ENCODE measurements at regions not wholly inside any gene's neighbourhood (a gene's known extent, or its start where the extent isn't known, plus 50 kb on each side); places are given as distances from the start of the nearest gene placed in this dataset.

DNA sequence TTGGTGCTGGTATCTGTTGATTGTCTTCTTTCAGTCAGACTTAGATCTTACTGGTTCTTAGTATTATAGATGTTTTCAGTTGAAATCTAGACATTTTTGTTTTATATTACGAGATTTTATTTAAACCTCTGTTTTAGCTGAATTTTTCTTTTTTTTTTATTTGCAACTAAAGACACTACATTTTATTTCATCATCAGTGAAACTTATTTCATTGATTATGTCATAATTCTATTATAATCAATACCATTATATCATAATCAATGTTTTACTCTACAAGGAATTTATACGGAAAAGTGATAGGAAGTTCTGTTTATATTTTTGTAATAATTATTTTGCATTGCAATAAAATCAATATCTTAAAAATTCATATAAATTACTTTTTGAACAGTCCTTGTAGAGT is 477.4 kb upstream of the MDFIC2 start:
- H3K9me3 ChIP-seq (ENCODE audit: control insufficient read depth, low read depth, low read length): no peaks in the 10 kb centered on the region
- no peak for DNase-seq (ENCODE audit: low read depth, low spot score)
- H3K27ac ChIP-seq (ENCODE audit: control insufficient read depth, insufficient read depth, low read length): no peak overlapping the region
- no peak overlapping the region for H3K4me2 ChIP-seq (ENCODE audit: control insufficient read depth, extremely low read depth, insufficient read depth, low read depth, low read length)
- H3K9ac ChIP-seq (ENCODE audit: control insufficient read depth, extremely low read depth, insufficient read depth, low read length): no peak overlapping the region
- H3K36me3 ChIP-seq (ENCODE audit: control insufficient read depth in 2 of 2, extremely low read depth in 1 of 2, insufficient read depth in 2 of 2, low read length in 2 of 2): no peaks in the 10 kb centered on the region
- H3K27me3 ChIP-seq (ENCODE audit: control insufficient read depth, extremely low read depth, insufficient read depth, low read length): no peaks in the 10 kb centered on the region
- H3K4me1 ChIP-seq (ENCODE audit: control insufficient read depth, extremely low read depth, insufficient read depth, low read length): no peaks in the 10 kb centered on the region
- FAIRE-seq: no peak
- H4K20me1 ChIP-seq (ENCODE audit: control insufficient read depth, extremely low read depth, insufficient read depth, low read length): no peaks in the 10 kb centered on the region
- TF ChIP-seq, protein P1, sequence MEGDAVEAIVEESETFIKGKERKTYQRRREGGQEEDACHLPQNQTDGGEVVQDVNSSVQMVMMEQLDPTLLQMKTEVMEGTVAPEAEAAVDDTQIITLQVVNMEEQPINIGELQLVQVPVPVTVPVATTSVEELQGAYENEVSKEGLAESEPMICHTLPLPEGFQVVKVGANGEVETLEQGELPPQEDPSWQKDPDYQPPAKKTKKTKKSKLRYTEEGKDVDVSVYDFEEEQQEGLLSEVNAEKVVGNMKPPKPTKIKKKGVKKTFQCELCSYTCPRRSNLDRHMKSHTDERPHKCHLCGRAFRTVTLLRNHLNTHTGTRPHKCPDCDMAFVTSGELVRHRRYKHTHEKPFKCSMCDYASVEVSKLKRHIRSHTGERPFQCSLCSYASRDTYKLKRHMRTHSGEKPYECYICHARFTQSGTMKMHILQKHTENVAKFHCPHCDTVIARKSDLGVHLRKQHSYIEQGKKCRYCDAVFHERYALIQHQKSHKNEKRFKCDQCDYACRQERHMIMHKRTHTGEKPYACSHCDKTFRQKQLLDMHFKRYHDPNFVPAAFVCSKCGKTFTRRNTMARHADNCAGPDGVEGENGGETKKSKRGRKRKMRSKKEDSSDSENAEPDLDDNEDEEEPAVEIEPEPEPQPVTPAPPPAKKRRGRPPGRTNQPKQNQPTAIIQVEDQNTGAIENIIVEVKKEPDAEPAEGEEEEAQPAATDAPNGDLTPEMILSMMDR (optimal IDR thresholded peaks at IDR 0.05 in 1 of 3, IDR thresholded peaks at IDR 0.05 in 1 of 3, conservative IDR thresholded peaks at IDR 0.05 in 1 of 3; ENCODE audit: extremely low read depth in 1 of 3, insufficient read depth in 2 of 3, low read length in 3 of 3): no peak
- TF ChIP-seq EZH2 (IDR thresholded peaks at IDR 0.05; ENCODE audit: low read length): no peak
- H2AFZ ChIP-seq (ENCODE audit: control insufficient read depth, low read length): no peak overlapping the region
- no peak overlapping the region for H3K4me3 ChIP-seq (ENCODE audit: control insufficient read depth in 2 of 3, extremely low read depth in 1 of 3, insufficient read depth in 2 of 3, low read depth in 1 of 3, low read length in 3 of 3)
- no peaks in the 10 kb centered on the region for H3K79me2 ChIP-seq (ENCODE audit: control insufficient read depth, insufficient read depth, low read length)
- H3K9me1 ChIP-seq (ENCODE audit: control insufficient read depth, extremely low read depth, insufficient read depth, low read length): no peaks in the 10 kb centered on the region
- dilution Hi-C loops (cut with MboI; ENCODE audit: extremely low pct_ligation_motif_present, low sequenced_read_pairs): no loop called here

DNA sequence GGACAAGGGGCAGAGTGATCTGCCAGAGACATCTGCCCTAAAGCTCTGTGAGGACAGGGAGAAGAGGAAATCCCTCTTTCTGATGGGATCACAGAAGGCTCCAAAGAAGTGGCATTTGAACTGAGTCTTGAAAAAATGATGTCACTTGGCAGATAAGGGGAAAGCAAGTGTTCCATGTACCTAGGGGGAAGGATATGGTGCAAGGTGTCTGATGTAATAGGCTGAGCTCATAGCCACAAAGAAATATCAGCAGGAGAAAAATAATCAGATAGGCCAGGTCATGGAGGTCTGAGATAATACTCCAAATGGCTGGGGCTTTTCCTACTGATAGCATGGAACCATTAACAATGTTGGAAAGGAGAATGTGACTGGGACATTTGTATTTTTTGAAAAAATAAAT is 468.4 kb upstream of the MDFIC2 start:
- FAIRE-seq: no peak
- Histone ChIP-seq H3K27ac (ENCODE audit: control insufficient read depth, insufficient read depth, low read length) (no peak overlapping the region), H3K9me3 (ENCODE audit: control insufficient read depth, low read depth, low read length) (no peaks in the 10 kb centered on the region), H3K4me1 (ENCODE audit: control insufficient read depth, extremely low read depth, insufficient read depth, low read length) (no peaks in the 10 kb centered on the region), H3K27me3 (ENCODE audit: control insufficient read depth, extremely low read depth, insufficient read depth, low read length) (no peaks in the 10 kb centered on the region), H3K79me2 (ENCODE audit: control insufficient read depth, insufficient read depth, low read length) (no peaks in the 10 kb centered on the region), H3K4me3 (ENCODE audit: control insufficient read depth in 2 of 3, extremely low read depth in 1 of 3, insufficient read depth in 2 of 3, low read depth in 1 of 3, low read length in 3 of 3) (no peak overlapping the region), H3K36me3 (ENCODE audit: control insufficient read depth in 2 of 2, extremely low read depth in 1 of 2, insufficient read depth in 2 of 2, low read length in 2 of 2) (no peaks in the 10 kb centered on the region), H2AFZ (ENCODE audit: control insufficient read depth, low read length) (no peak overlapping the region), H3K9me1 (ENCODE audit: control insufficient read depth, extremely low read depth, insufficient read depth, low read length) (no peaks in the 10 kb centered on the region), H4K20me1 (ENCODE audit: control insufficient read depth, extremely low read depth, insufficient read depth, low read length) (no peaks in the 10 kb centered on the region), H3K4me2 (ENCODE audit: control insufficient read depth, extremely low read depth, insufficient read depth, low read depth, low read length) (no peak overlapping the region), H3K9ac (ENCODE audit: control insufficient read depth, extremely low read depth, insufficient read depth, low read length) (no peak overlapping the region)
- dilution Hi-C loops (cut with MboI; ENCODE audit: extremely low pct_ligation_motif_present, low sequenced_read_pairs): no loop called here
- DNase-seq (ENCODE audit: low read depth, low spot score): no peak
- TF ChIP-seq, protein P1 (optimal IDR thresholded peaks at IDR 0.05 in 1 of 3, IDR thresholded peaks at IDR 0.05 in 1 of 3, conservative IDR thresholded peaks at IDR 0.05 in 1 of 3; ENCODE audit: extremely low read depth in 1 of 3, insufficient read depth in 2 of 3, low read length in 3 of 3): no peak
- no peak for TF ChIP-seq EZH2 (IDR thresholded peaks at IDR 0.05; ENCODE audit: low read length)
